ENCODE measurements at regions not wholly inside any gene's neighbourhood (a gene's known extent, or its start where the extent isn't known, plus 50 kb on each side); places are given as distances from the start of the nearest gene placed in this dataset.

GRCh38 chr10:105682911-105683310 is 1041.8 kb downstream of the SORCS3 start:
- no peak for FAIRE-seq
- CTCF ChIA-PET, result interaction anchor here (1.2 kb wide), 1 partner anchor 8 kb away, joined by 3 read pairs; no protein-coding TSS in a partner anchor
- WGBS (ENCODE audit: missing lambda C conversion rate), result 26% methylated on average over 3 of the region's 3 CpGs
- H3K27ac ChIP-seq, result no peak overlapping the region
- no peaks in the 10 kb centered on the region for H3K4me1 ChIP-seq
- no peak overlapping the region for H3K4me2 ChIP-seq
- no peaks in the 10 kb centered on the region; the same call in 2 of the 3 replicates for H3K9me3 ChIP-seq
- DNase-seq (ENCODE audit: low read depth in 1 of 2, low spot score in 1 of 2), result no peak
- POLR2A ChIA-PET, result no interaction called here
- ATAC-seq, result no peak
- H3K4me3 ChIP-seq, result no peak overlapping the region
- no peak for TF ChIP-seq CBX2 (IDR thresholded peaks at IDR 0.05; ENCODE audit: borderline replicate concordance, low read depth)
- TF ChIP-seq MAFK (IDR thresholded peaks at IDR 0.05; ENCODE audit: partially characterized antibody), result no peak
- no peak for TF ChIP-seq TFCP2L1 (CRISPR knock-in tag; IDR thresholded peaks at IDR 0.05)
- TF ChIP-seq REST (IDR thresholded peaks at IDR 0.05), result no peak
- no peak for TF ChIP-seq MYC (IDR thresholded peaks at IDR 0.05; ENCODE audit: borderline replicate concordance, low read length)

GRCh38 chr10:105681051-105681450 is 1040.0 kb downstream of the SORCS3 start:
- Histone ChIP-seq H3K4me3 (no peak overlapping the region), H3K27ac (no peak overlapping the region), H3K4me2 (no peak overlapping the region), H3K9me3 (no peaks in the 10 kb centered on the region; the same call in 2 of the 3 replicates), H3K4me1 (no peaks in the 10 kb centered on the region)
- no peak for FAIRE-seq
- TF ChIP-seq MAZ (IDR thresholded peaks at IDR 0.05; ENCODE audit: borderline replicate concordance, low read depth, low read length) (no peak), ESRRA (IDR thresholded peaks at IDR 0.05; ENCODE audit: borderline replicate concordance, low read length) (no peak), FOXS1 (CRISPR knock-in tag; IDR thresholded peaks at IDR 0.05) (no peak), RNF2 (IDR thresholded peaks at IDR 0.05; ENCODE audit: borderline replicate concordance, low read depth) (no peak), POLR2AphosphoS2 (conservative IDR thresholded peaks at IDR 0.05; ENCODE audit: low read length) (no peak), CBX8 (IDR thresholded peaks at IDR 0.05) (no peak), ZNF302 (CRISPR knock-in tag; IDR thresholded peaks at IDR 0.05) (no peak), BHLHE40 (IDR thresholded peaks at IDR 0.05; ENCODE audit: low read depth, low read length) (no peak), ZFP36 (IDR thresholded peaks at IDR 0.05; ENCODE audit: borderline replicate concordance, partially characterized antibody) (no peak), MYC (IDR thresholded peaks at IDR 0.05; ENCODE audit: borderline replicate concordance, low read length) (no peak)
- ChIA-PET POLR2A (no interaction called here), CTCF (no interaction called here)
- no peak for ATAC-seq
- DNase-seq (ENCODE audit: low read depth in 1 of 2, low spot score in 1 of 2), result no peak
- 6% methylated on average over 5 of the region's 5 CpGs for WGBS (ENCODE audit: missing lambda C conversion rate)

GRCh38 chr10:105679781-105680180 is 1038.7 kb downstream of the SORCS3 start:
- no peaks in the 10 kb centered on the region for H3K9me3 ChIP-seq
- H3K27ac ChIP-seq, result no peak overlapping the region
- TF ChIP-seq FOSB (CRISPR knock-in tag; IDR thresholded peaks at IDR 0.05) (no peak), NPAS2 (CRISPR knock-in tag; IDR thresholded peaks at IDR 0.05; ENCODE audit: borderline replicate concordance) (no peak), CBX8 (IDR thresholded peaks at IDR 0.05) (no peak), HDAC2 (IDR thresholded peaks at IDR 0.05) (no peak), TP53 (CRISPR knock-in tag; IDR thresholded peaks at IDR 0.05) (no peak), BHLHE40 (IDR thresholded peaks at IDR 0.05; ENCODE audit: low read depth, low read length) (no peak), BCL3 (IDR thresholded peaks at IDR 0.05) (no peak), MAZ (IDR thresholded peaks at IDR 0.05; ENCODE audit: borderline replicate concordance, low read depth, low read length) (no peak), CEBPB (IDR thresholded peaks at IDR 0.05) (no peak), ZSCAN20 (CRISPR knock-in tag; IDR thresholded peaks at IDR 0.05) (no peak), RARB (CRISPR knock-in tag; IDR thresholded peaks at IDR 0.05) (no peak)
- H3K4me1 ChIP-seq, result no peaks in the 10 kb centered on the region
- H3K4me3 ChIP-seq, result no peak overlapping the region
- WGBS (ENCODE audit: missing lambda C conversion rate), result 0% methylated on average over 1 of the region's 1 CpG
- ChIA-PET CTCF (no interaction called here), POLR2A (no interaction called here)
- no peak for FAIRE-seq
- DNase-seq (ENCODE audit: low read depth in 1 of 2, low spot score in 1 of 2), result no peak
- no peak overlapping the region for H3K4me2 ChIP-seq
- no peak for ATAC-seq
